ENCODE measurements at regions not wholly inside any gene's neighbourhood (a gene's known extent, or its start where the extent isn't known, plus 50 kb on each side); places are given as distances from the start of the nearest gene placed in this dataset.
"Not testable (repeated sequence)": the region's sequence is repeated elsewhere in the genome, so short reads cannot be mapped to it uniquely, and the experiment has no call there.

DNA sequence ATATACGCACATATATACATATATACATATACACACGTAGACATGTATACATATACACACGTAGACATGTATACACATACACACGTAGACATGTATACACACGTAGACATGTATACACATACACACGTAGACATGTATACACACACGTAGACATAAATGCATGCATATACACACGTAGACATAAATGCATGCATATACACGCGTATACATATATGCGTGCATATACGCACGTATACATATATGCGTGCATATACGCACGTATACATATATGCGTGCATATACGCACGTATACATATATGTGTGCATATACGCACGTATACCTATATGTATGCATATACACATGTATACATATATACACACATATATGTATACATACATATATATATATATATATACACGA, 114.9 kb upstream of the XIST start:
- H3K27me3 ChIP-seq (ENCODE audit: insufficient read depth, low read length) = not testable (repeated sequence)

DNA sequence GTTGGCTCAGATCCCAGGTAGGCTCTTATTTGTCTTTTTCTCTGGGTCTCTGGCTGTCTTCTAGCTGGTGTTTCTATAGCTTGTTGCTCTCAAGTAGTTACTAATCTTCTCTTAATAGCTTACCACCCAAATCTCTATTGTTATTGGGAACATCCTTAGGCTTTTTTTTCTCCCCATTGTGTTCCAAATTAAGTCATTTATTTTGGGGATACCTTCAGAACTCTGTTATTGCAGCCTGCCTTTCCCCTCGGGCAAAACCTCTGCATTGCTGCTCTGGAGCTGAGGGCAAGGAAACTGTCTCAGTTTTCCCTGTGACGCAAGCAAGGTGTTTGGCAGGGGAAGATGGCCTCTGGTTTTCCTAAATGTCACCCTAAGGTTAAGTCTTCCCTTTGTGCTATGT, 113.3 kb upstream of the XIST start:
- Histone ChIP-seq H3K4me3 (ENCODE audit: low read length) (no peak overlapping the region), H3K9me3 (ENCODE audit: low read depth, low read length) (no peaks in the 10 kb centered on the region), H3K27me3 (ENCODE audit: insufficient read depth, low read length) (no peaks in the 10 kb centered on the region), H3K4me1 (ENCODE audit: insufficient read depth, low read length) (no peaks in the 10 kb centered on the region)

More for the DNA sequence above, 114.9 kb upstream of the XIST start:
- not testable (repeated sequence) for H3K4me1 ChIP-seq (ENCODE audit: insufficient read depth, low read length); H3K4me3 ChIP-seq (ENCODE audit: low read length); H3K9me3 ChIP-seq (ENCODE audit: low read depth, low read length)

DNA sequence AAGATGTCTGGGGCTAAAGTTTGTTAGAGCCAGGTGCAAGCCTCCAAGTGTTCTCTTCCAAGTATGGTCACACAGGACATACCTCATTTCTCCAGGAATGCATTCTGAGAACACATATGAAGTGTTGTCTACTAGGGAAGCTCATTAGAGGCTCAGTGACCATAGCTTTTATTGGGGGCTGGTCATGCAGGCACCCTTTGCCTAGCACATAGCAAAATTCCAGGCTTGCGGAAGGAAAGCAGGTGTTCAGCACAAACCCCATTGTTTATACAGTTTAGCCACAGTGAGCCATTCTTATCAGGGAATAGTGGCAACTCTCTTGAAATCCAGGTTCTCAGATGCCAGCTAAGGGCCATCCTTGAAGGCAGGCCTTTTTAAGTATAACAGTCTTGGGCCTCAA, 112.1 kb upstream of the XIST start:
- H3K27me3 ChIP-seq (ENCODE audit: insufficient read depth, low read length) = no peaks in the 10 kb centered on the region
- H3K9me3 ChIP-seq (ENCODE audit: low read depth, low read length) = no peaks in the 10 kb centered on the region
- no peaks in the 10 kb centered on the region for H3K4me1 ChIP-seq (ENCODE audit: insufficient read depth, low read length)
- H3K4me3 ChIP-seq (ENCODE audit: low read length) = no peak overlapping the region

DNA sequence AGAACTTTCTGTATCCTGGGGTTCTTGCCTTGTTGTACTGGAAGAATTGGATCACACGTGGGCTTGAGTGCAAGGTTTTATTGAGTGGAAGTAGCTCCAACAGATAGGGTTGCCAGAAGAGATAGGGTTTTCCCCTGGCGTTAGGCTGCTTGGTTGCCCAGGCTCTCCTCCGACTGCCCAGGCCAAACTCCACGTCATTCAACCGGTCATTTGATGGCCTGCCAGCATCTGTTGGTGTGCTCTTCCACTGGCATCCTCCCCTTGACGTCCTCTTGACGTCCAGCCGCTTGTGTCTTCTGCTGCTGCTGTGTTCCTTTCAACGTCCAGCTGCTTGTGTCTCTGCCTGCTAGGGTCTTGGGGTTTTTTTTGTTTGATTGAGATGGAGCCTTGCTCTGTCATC, 111.2 kb upstream of the XIST start:
- Histone ChIP-seq H3K9me3 (ENCODE audit: low read depth, low read length) (no peaks in the 10 kb centered on the region), H3K4me1 (ENCODE audit: insufficient read depth, low read length) (no peaks in the 10 kb centered on the region), H3K4me3 (ENCODE audit: low read length) (no peak overlapping the region), H3K27me3 (ENCODE audit: insufficient read depth, low read length) (no peaks in the 10 kb centered on the region)

DNA sequence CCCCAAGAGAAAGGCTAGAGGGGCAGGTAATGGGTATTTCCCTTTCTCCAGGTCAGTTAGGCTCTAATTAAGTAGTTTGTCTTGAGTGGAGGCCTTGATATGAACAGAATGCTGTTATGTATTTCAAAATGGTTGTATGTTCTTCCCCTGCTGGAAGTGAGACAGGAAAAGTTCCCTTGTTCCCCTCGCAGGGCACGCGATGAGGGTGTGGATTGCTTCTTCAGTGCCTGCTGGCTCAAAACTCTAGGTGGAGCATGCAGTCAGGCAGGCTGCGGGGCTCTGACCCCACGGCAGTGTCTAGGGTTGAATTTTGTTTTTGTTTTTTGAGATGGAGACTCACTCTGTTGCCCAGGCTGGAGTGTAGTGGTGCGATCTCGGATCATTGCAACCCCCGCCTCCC, 110.4 kb upstream of the XIST start:
- Histone ChIP-seq H3K27me3 (ENCODE audit: insufficient read depth, low read length) (no peaks in the 10 kb centered on the region), H3K9me3 (ENCODE audit: low read depth, low read length) (no peaks in the 10 kb centered on the region), H3K4me3 (ENCODE audit: low read length) (no peak overlapping the region), H3K4me1 (ENCODE audit: insufficient read depth, low read length) (no peaks in the 10 kb centered on the region)

DNA sequence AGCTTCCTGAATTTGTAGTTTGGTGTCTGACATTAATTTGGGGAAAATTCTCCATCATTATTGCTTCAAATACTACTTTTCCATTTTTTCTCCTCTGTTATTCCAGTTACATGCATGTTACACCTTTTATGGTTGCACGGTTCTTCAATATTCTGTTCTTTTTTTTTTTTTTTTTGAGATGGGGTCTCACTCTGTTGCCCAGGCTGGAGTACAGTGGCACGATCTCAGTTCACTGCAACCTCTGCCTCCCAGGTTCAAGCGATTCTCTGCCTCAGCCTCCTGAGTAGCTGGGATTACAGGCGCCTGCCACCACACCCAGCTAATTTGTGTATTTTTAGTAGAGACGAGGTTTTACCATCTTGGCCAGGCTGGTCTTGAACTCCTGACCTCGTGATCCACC, 109.4 kb upstream of the XIST start:
- H3K4me3 ChIP-seq (ENCODE audit: low read length); H3K4me1 ChIP-seq (ENCODE audit: insufficient read depth, low read length); H3K9me3 ChIP-seq (ENCODE audit: low read depth, low read length): not testable (repeated sequence)

DNA sequence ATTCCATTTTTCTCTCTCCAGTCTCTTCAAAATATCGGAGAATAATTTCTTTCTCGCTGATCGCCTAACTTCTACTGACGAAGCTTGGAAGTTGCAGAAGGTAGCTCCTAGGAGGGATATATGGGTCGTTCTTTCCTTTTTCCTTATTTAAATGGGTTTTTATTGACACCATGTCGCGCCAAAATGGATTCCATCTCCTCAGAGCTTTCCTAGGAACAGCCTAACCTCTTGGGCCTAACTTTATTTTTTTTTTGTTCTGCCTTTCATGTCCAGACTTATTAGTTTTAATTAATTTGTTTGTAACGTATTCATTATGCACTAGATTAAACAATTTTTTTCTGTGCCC, 92.0 kb upstream of the XIST start:
- H3K9me3 ChIP-seq (ENCODE audit: low read depth, low read length) = no peaks in the 10 kb centered on the region
- H3K4me1 ChIP-seq (ENCODE audit: insufficient read depth, low read length) = peaks cover 10% of the 10 kb centered on the region
- H3K4me3 ChIP-seq (ENCODE audit: low read length) = peak overlapping the region; percentile 96
- no peaks in the 10 kb centered on the region for H3K27me3 ChIP-seq (ENCODE audit: insufficient read depth, low read length)

More for the DNA sequence above, 109.4 kb upstream of the XIST start:
- not testable (repeated sequence) for H3K27me3 ChIP-seq (ENCODE audit: insufficient read depth, low read length)

DNA sequence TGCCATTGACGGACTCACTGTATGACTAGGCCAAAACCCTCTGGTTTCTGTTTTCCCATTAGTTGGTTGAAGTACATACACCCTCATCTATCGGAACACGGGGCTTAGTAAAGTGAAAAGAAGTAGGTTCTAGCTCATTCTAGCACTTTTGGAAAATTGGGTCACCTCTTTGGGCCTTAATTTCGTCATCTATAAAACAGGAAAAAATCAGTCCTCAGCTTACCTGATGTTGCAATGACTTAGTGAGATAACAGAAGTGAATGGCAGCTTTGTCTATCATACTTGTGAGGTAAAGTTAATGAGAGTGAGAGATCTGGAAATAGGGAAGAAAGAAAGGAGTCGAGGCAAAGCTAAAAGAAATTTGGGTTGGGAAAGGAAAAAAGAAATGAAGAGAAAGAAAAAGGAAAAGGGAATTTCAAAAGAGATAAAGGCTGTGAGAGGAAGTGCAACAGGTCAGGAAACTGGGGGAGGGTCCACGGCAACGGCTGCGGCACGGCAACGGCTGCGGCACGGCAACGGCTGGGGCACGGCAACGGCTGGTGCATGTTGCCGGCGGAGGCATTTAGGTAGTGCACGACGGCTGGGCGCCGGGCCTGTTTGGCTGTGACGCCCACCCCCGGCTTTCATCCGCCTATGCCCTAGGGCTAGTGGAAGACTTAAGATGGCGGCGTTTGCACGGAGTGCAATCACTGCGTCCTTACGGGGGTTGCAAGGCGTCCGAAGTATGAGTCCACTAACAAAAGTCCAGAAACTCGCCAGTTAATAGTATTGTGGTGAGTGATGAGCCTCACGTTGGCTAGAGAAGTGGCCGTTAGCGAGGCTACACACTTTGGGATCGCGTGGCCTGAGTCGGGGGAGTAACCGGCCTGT, 91.4 kb upstream of the XIST start:
- H3K4me3 ChIP-seq (ENCODE audit: low read length) = peak overlapping the region; percentile 96

DNA sequence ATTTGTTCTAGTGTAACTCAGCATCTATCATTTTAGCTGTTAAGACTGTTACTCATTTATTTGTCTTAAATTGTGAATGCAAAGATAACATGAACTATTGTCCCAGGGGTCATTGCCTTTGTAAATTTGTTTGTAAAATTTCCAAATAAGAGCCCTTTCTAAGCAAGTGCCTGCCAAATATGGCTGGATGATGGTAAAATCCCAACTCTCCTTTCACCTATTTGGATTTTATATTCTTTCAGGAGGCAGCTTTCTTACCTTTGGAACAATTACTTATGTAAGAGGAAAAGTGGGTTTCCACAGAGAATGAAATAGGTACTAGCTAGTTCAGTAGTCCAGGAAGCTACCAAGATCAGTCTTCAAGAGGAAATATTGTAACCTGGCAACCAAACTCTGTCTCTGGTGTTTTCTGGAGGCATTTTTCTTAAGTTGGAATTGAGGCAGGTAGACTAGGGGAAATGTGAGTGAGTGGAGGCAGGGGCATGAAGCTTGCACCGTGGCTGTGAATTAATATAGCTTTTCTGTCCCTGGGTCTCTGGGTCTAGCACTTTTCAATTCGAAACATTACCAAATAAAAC, 88.5 kb upstream of the XIST start:
- H3K4me3 ChIP-seq (ENCODE audit: low read length) = no peak overlapping the region

More for the DNA sequence above, 91.4 kb upstream of the XIST start:
- peaks cover 10% of the 10 kb centered on the region for H3K4me1 ChIP-seq (ENCODE audit: insufficient read depth, low read length)
- no peaks in the 10 kb centered on the region for H3K9me3 ChIP-seq (ENCODE audit: low read depth, low read length)
- H3K27me3 ChIP-seq (ENCODE audit: insufficient read depth, low read length) = no peaks in the 10 kb centered on the region

DNA sequence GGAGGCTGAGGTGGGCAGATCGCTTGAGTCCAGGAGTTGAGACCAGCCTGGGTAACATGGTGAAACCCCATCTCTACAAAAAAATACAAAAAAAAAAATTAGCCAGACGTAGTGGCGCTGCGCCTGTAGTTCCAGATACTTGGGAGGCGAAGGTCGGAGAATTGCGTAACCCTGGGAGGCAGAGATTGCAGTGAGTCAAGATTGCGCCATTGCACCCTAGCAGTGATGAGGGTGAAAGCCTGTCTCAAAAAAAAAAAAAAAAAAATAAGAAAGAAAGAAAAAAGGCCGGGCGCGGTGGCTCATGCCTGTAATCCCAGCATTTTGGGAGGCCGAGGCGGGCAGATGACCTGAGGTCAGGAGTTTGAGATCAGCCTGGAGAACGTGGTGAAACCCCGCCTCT, 85.3 kb upstream of the XIST start:
- H3K4me1 ChIP-seq (ENCODE audit: insufficient read depth, low read length); H3K4me3 ChIP-seq (ENCODE audit: low read length); H3K9me3 ChIP-seq (ENCODE audit: low read depth, low read length); H3K27me3 ChIP-seq (ENCODE audit: insufficient read depth, low read length): not testable (repeated sequence)

More for the DNA sequence above, 88.5 kb upstream of the XIST start:
- Histone ChIP-seq H3K27me3 (ENCODE audit: insufficient read depth, low read length) (no peaks in the 10 kb centered on the region), H3K4me1 (ENCODE audit: insufficient read depth, low read length) (peaks cover 5% of the 10 kb centered on the region), H3K9me3 (ENCODE audit: low read depth, low read length) (no peaks in the 10 kb centered on the region)

DNA sequence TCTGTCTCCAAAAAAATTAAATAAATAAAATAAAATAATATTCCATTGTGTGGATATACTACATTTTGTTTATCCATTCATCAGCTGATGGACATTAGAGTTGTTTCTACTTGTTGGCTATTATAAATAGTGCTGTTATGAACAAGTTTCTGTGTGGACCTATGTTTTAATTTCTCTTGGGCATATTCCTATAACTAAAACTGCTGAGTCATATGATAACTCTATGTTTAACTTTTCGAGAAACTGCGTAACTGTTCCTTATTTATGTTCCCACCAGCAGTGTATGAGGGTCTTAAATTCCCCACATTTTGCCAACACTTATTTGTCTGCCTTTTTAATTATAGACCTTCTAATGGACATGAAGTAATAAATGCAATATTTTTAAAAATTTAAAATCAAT, 80.0 kb upstream of the XIST start:
- Histone ChIP-seq H3K27me3 (ENCODE audit: insufficient read depth, low read length) (no peaks in the 10 kb centered on the region), H3K4me1 (ENCODE audit: insufficient read depth, low read length) (no peaks in the 10 kb centered on the region), H3K4me3 (ENCODE audit: low read length) (no peak overlapping the region), H3K9me3 (ENCODE audit: low read depth, low read length) (no peaks in the 10 kb centered on the region)

DNA sequence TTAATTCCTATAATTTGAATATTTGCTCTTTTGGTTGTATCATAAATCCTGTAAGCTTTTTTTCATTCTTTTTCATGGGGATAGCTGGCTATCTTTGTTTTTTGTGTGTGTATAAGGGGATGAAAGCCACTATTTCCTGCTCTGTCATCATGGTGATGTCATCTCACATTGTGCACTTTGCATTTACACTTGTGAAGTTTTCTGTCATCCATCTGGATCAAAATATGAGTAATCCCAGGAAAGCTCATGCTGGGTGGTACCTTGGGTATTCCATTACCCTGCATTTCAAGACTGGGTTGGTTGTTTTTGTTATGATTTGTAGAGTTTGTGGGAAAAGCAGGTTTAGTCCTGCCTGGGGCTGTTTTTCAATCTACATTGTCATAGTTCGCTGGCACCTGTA, 77.8 kb upstream of the XIST start:
- H3K4me1 ChIP-seq (ENCODE audit: insufficient read depth, low read length) = no peaks in the 10 kb centered on the region
- no peak overlapping the region for H3K4me3 ChIP-seq (ENCODE audit: low read length)
- H3K9me3 ChIP-seq (ENCODE audit: low read depth, low read length) = no peaks in the 10 kb centered on the region
- no peaks in the 10 kb centered on the region for H3K27me3 ChIP-seq (ENCODE audit: insufficient read depth, low read length)

DNA sequence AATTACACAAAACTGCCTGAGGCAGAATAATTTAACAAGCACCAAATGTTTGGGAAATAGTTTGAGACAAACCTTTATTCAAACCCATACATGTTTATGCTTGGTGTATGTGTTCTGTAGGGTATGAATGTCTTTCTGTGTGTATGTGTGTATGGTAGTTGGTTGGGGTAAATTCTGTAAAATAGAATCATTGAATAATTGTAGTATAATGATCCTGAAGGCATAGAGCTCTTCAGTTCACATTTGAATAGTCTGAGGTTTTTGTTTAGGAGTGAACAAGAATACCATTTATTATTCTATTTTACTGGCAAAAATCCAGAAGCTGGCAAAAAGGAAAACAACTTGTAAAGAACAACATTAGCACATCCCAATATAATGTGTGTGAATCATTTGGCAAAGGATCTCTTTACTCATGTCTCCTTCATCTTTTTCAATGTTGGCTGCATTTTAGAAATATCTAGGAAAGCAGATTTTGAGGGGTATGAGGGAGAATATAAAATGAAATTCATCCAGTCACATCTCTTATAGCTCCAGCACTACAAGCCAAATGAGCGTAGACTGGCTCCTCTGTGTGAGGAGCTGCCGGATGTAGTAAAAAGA, 70.4 kb upstream of the XIST start:
- H3K9me3 ChIP-seq (ENCODE audit: low read depth, low read length) = no peaks in the 10 kb centered on the region
- no peak overlapping the region for H3K4me3 ChIP-seq (ENCODE audit: low read length)
- no peaks in the 10 kb centered on the region for H3K4me1 ChIP-seq (ENCODE audit: insufficient read depth, low read length)
- H3K27me3 ChIP-seq (ENCODE audit: insufficient read depth, low read length) = no peaks in the 10 kb centered on the region

DNA sequence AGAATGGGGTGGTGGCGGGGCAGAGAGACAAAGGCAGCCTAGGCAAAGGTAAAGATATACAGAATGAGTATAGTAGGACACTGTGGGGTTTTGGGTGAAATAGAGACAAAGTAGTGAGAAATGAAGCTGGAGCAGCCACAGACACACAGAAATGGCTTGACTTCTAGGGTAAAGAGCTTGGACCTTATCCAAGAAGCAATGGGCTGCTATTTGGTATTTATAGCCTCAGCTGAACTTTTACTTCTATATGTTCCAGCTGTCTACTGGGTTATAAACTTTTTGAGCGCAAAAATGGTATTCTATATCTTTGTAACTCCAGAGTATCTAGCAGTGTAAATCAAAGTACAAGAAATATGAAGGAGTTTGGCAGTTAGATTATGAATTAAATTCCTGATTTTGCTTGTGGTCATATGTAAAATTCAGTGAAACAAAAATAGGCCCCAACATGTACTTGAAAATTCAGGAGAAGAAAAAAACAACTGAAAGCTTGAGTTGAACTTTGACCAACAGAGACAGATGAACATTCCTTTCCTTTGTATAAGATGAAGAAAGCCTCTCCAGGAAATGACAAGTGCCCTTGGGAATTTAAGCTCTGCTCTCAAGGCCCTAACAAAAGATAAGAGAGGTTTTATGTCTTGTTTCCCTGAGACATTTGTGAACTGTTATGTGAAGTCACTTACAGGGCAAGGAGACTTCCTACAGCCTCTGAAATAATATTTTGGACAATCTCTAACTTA, 64.6 kb upstream of the XIST start:
- Histone ChIP-seq H3K4me1 (ENCODE audit: insufficient read depth, low read length) (no peaks in the 10 kb centered on the region), H3K9me3 (ENCODE audit: low read depth, low read length) (no peaks in the 10 kb centered on the region), H3K4me3 (ENCODE audit: low read length) (no peak overlapping the region), H3K27me3 (ENCODE audit: insufficient read depth, low read length) (no peaks in the 10 kb centered on the region)

DNA sequence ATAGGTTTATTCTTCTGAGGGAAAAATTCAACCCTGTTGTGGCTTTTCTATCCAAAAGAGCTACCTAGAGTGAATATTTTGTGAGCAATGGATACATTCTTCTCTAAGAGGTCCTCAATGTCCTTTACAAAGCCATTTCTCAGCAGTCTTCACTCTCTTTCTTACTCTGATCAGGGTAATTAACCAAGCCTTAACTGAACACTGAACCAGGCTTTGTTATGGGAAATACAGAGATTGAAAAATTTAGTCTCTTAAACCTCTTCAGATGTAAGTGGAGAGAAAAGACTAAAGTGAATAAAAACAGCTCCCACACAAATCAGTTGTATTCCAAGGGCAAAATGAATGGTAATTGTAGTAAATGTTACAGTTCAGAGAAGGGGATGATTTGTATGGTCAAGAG, 64.0 kb upstream of the XIST start:
- no peaks in the 10 kb centered on the region for H3K9me3 ChIP-seq (ENCODE audit: low read depth, low read length)

More for the DNA sequence above, 64.0 kb upstream of the XIST start:
- H3K27me3 ChIP-seq (ENCODE audit: insufficient read depth, low read length) = no peaks in the 10 kb centered on the region
- no peaks in the 10 kb centered on the region for H3K4me1 ChIP-seq (ENCODE audit: insufficient read depth, low read length)
- H3K4me3 ChIP-seq (ENCODE audit: low read length) = no peak overlapping the region
